A673 (cell line): ENCODE measurements at regions not wholly inside any gene's neighbourhood (a gene's known extent, or its start where the extent isn't known, plus 50 kb on each side); places are given as distances from the start of the nearest gene placed in this dataset.
"Not testable (repeated sequence)": the region's sequence is repeated elsewhere in the genome, so short reads cannot be mapped to it uniquely, and the experiment has no call there.

ENCODE experiments used
- BruUV-seq: library from RNA; stranded (reverse); fragments of 400-500 nt; replicated peaks from 2 replicates; lab custom pipeline; 2021; lab: Mats Ljungman, UMichigan
- CTCF ChIA-PET: fragments of 300-600 bp; sonication (Branson Sonifier 250); formaldehyde crosslinking; loops from one replicate; lab custom pipeline; 2022; ENCODE audit warnings: antibody characterized with exemption; lab: Charles Lee
- POLR2A ChIA-PET: fragments of 300-600 bp; sonication (Branson Sonifier 250); formaldehyde crosslinking; loops from one replicate; lab custom pipeline; 2022; ENCODE audit warnings: antibody characterized with exemption; ENCODE audit not compliant: low non-redundant PET; lab: Charles Lee
- DNase-seq: peaks from one replicate; pipeline ENCODE4 v3.0.0-alpha.2; 2015; ENCODE audit warnings: low spot score
- H3K27ac ChIP-seq: fragments of 200-600 bp; sonication (generic); 2 replicates; pipeline ENCODE4 v1.5.1; 2016; ENCODE audit warnings: mixed run types, low read depth, mild to moderate bottlenecking, mixed read lengths, antibody characterized with exemption, low read length; ENCODE audit not compliant: poor library complexity, severe bottlenecking
- H3K27me3 ChIP-seq: fragments of 200-600 bp; sonication (generic); replicated peaks from 2 replicates; pipeline ENCODE4 v1.6.1; 2017; ENCODE audit warnings: mixed run types, low read depth, mild to moderate bottlenecking, mixed read lengths, antibody characterized with exemption, low read length; ENCODE audit not compliant: insufficient read depth, poor library complexity
- H3K36me3 ChIP-seq: fragments of 200-600 bp; sonication (generic); 2 replicates; pipeline ENCODE4 v1.6.1; 2016; ENCODE audit warnings: mixed run types, mild to moderate bottlenecking, mixed read lengths, antibody characterized with exemption, low read length; ENCODE audit not compliant: insufficient read depth, poor library complexity, severe bottlenecking
- H3K4me1 ChIP-seq: fragments of 200-600 bp; sonication (generic); 2 replicates; pipeline ENCODE4 v1.6.1; 2017; ENCODE audit warnings: mixed run types, mild to moderate bottlenecking, mixed read lengths, antibody characterized with exemption, low read length; ENCODE audit not compliant: insufficient read depth, poor library complexity, severe bottlenecking
- H3K4me3 ChIP-seq: fragments of 200-600 bp; sonication (generic); 2 replicates; pipeline ENCODE4 v1.5.1; 2016; ENCODE audit warnings: low read depth, mixed run types, mild to moderate bottlenecking, mixed read lengths, low read length; ENCODE audit not compliant: poor library complexity, severe bottlenecking
- H3K9me3 ChIP-seq: fragments of 200-600 bp; sonication (generic); 2 replicates; pipeline ENCODE4 v1.6.1; 2016; ENCODE audit warnings: mixed run types, low read depth, mild to moderate bottlenecking, mixed read lengths, antibody characterized with exemption, low read length; ENCODE audit not compliant: poor library complexity, severe bottlenecking
- EZH2 ChIP-seq: fragments of 200-600 bp; sonication (generic); IDR thresholded peaks from 2 replicates; pipeline ENCODE4 v1.6.1; 2017; ENCODE audit warnings: borderline replicate concordance, low read depth, mild to moderate bottlenecking, mixed read lengths, antibody characterized with exemption, low read length; ENCODE audit not compliant: poor library complexity, severe bottlenecking
- intact Hi-C: fragments of 100-400 bp; cut with micrococcal nuclease; formaldehyde crosslinking; loops from one replicate; pipeline ENCODE4 v1.10.0; 2022; ENCODE audit not compliant: unreplicated experiment
- TF ChIP-seq, protein P1 (sequence below): fragments of 300-800, 200-600 bp; sonication (generic); conservative IDR thresholded peaks from 2 replicates; pipeline ENCODE4 v1.5.1; 2017; ENCODE audit warnings: low read depth, mild to moderate bottlenecking, antibody characterized with exemption, low read length, moderate library complexity, mixed read lengths

DNA sequence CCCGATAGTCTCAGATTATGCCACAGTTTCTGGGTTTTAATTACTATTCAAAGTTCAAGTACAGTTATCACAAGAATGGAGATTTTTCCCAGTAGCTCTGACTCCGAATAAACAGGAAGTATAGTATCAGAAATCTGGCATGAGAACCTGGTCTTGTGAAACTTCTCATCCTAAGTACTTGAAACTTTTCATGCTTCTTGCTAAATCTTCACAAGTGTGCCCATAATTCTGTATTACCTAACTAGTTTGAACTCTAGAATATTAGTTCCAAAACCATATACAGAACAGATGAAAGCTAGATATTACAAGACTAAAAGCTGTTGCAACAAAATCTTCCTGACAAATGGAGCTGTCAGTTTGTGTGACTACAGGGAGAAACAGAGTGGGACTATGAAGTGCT is 70.5 kb upstream of the CSNK1A1L start:
- TF ChIP-seq EZH2, result no peak
- TF ChIP-seq, protein P1, sequence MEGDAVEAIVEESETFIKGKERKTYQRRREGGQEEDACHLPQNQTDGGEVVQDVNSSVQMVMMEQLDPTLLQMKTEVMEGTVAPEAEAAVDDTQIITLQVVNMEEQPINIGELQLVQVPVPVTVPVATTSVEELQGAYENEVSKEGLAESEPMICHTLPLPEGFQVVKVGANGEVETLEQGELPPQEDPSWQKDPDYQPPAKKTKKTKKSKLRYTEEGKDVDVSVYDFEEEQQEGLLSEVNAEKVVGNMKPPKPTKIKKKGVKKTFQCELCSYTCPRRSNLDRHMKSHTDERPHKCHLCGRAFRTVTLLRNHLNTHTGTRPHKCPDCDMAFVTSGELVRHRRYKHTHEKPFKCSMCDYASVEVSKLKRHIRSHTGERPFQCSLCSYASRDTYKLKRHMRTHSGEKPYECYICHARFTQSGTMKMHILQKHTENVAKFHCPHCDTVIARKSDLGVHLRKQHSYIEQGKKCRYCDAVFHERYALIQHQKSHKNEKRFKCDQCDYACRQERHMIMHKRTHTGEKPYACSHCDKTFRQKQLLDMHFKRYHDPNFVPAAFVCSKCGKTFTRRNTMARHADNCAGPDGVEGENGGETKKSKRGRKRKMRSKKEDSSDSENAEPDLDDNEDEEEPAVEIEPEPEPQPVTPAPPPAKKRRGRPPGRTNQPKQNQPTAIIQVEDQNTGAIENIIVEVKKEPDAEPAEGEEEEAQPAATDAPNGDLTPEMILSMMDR, result no peak
- no TSS peak for BruUV-seq
- Histone ChIP-seq H3K27ac (no peak overlapping the region), H3K4me1 (peaks cover 28% of the 10 kb centered on the region), H3K4me3 (no peak overlapping the region), H3K27me3 (no peaks in the 10 kb centered on the region), H3K9me3 (no peaks in the 10 kb centered on the region), H3K36me3 (no peaks in the 10 kb centered on the region)
- ChIA-PET POLR2A (no interaction called here), CTCF (no interaction called here)
- intact Hi-C loops, result no loop called here
- DNase-seq, result peak; percentile 76

DNA sequence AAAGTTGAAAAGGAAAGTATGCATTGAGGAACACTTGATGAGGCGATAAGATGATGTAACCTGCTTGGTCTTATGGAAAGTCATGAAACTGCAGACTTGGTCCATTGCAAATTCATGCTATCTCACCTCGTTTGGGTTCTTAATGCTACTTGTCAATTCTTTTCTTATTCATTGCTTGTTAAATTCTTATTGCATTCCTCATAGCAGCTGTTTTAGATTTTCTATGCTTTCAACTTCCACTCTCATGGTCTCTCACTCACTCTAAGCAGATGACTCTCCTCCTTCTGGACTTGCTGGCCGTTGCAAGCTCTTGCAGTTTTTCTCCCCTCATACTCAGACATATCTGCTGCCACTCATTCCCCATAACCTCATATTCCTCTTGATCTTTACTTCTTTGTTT is 67.8 kb upstream of the CSNK1A1L start:
- CTCF ChIA-PET, result no interaction called here
- peaks cover 28% of the 10 kb centered on the region for H3K4me1 ChIP-seq
- H3K36me3 ChIP-seq, result no peaks in the 10 kb centered on the region
- DNase-seq, result peak; percentile 61
- no peak for TF ChIP-seq EZH2
- TF ChIP-seq, protein P1, result no peak
- intact Hi-C loops, result no loop called here
- H3K27me3 ChIP-seq, result no peaks in the 10 kb centered on the region
- H3K27ac ChIP-seq, result no peak overlapping the region
- no TSS peak for BruUV-seq
- H3K9me3 ChIP-seq, result no peaks in the 10 kb centered on the region
- POLR2A ChIA-PET, result no interaction called here
- no peak overlapping the region for H3K4me3 ChIP-seq

DNA sequence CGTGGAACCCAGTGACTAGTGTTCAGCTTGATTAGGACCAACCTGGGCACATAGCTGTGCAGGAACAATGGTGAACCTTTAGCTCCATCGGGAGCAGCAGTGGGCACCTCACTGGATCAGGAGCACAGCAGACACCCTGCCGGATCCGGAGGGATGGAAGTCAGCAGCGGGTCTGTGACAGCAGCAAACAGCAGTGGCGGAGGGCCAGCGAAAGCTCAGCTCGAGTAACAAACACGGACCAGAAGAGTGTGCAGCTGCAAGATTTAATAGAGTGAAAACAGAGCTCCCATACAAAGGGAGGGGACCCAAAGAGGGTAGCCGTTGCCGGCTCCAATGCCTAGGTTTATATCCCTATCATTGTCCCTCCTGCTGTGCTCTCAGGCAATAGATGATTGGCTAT is 66.8 kb upstream of the CSNK1A1L start:
- DNase-seq, intact Hi-C loops, H3K27me3 ChIP-seq, H3K4me3 ChIP-seq, BruUV-seq, H3K27ac ChIP-seq, H3K9me3 ChIP-seq, CTCF ChIA-PET, POLR2A ChIA-PET, H3K36me3 ChIP-seq: not testable (repeated sequence)
- H3K4me1 ChIP-seq, result peaks cover 28% of the 10 kb centered on the region

DNA sequence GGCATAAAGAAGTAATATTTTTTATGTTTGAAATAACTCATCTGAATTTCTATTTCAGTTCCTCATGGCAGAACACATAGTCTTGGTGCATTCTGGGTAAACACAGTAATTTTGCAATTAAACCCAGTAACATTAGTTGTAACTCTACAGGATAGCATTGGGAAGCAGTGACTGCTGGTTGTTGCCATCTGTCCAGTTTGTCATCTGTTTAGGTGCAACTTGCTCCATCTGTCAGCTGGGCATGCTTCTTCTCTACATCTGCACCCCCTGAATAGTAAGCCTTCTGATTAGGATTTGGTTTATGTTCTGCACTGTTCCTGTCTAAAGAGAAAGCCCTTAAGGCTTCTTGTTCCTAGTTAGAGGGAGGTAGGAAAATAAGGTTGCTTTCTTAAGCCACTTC is 63.5 kb upstream of the CSNK1A1L start:
- Histone ChIP-seq H3K36me3 (no peaks in the 10 kb centered on the region), H3K27me3 (no peaks in the 10 kb centered on the region), H3K4me3 (no peak overlapping the region), H3K27ac (no peak overlapping the region), H3K4me1 (peaks cover 7% of the 10 kb centered on the region), H3K9me3 (no peaks in the 10 kb centered on the region)
- ChIA-PET CTCF (no interaction called here), POLR2A (no interaction called here)
- DNase-seq, result no peak
- intact Hi-C loops, result no loop called here
- no TSS peak for BruUV-seq
- TF ChIP-seq, protein P1, result no peak
- TF ChIP-seq EZH2, result no peak
